ENCODE measurements at regions not wholly inside any gene's neighbourhood (a gene's known extent, or its start where the extent isn't known, plus 50 kb on each side); places are given as distances from the start of the nearest gene placed in this dataset.
"Not testable (repeated sequence)": the region's sequence is repeated elsewhere in the genome, so short reads cannot be mapped to it uniquely, and the experiment has no call there.

DNA sequence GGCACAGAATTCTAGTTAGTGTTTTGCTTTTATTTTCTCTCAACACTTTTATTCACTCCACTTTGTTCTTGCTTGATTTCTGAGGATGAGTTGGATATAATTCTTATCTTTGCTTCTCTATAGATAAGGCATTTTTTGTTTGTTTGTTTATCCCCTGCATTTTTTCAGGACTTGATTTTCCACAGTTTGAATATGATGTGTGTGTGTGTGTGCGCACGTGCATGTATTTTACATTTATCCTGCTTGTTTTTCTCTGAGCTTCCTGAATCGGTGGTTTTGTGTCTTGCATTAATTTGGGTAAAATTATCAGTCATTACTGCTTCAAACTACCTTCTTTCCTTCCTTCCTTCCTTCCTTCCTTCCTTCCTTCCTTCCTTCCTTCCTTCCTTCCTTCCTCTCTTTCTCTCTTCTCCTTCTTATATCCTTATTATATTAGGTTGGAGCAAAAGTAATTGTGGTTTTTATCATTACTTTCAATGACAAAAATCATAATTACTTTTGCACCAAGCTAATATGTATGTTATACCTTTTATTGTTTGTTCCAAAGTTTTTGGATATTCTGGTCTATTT, 679.9 kb upstream of the RAG2 start:
- DNase-seq = no peak

GRCh38 chr11:37264783-37265182, 666.7 kb upstream of the RAG2 start:
- DNase-seq = peak; percentile 9

GRCh38 chr11:37264060-37264459, 666.0 kb upstream of the RAG2 start:
- DNase-seq = no peak

DNA sequence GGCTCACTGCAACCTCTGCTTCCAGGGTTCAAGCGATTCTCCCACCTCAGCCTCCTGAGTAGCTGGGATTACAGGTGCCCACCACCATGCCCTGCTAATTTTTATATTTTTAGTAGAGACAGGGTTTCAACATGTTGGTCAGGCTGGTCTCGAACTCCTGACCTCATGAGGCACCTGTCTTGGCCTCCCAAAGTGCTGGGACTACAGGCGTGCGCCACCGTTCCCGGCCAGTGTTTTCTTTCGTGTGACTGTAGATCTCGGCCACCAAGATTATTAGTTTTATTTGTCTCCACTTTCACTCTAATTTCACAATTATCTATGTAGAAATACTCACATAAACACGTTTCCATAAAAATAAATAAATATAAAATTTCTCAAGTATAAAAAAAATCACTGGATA, 665.4 kb upstream of the RAG2 start:
- not testable (repeated sequence) for DNase-seq

GRCh38 chr11:37259734-37260133, 661.7 kb upstream of the RAG2 start:
- DNase-seq = no peak

DNA sequence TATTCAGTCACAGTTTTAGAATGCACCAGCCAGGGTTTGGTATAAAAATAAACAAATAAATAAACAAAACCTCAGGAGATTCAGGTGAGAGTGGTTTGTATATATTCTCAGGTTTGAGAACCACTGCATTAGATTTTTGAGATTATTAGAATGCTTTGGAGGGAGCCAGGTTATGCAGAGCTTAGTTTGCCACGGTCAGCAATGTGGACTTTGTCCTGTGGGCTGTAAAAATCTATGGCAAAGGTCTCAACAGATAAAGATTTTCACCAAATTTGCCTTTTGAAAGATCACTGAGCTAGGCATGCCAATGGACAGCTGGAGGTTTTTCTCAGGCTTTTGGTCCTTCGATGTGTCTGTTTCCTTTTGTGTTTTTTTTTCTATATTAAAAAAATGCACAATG, 650.1 kb upstream of the RAG2 start:
- no peak for DNase-seq

- DNase-seq = not testable (repeated sequence)
Measured at GRCh38 chr11:37246092-37246491, 648.1 kb upstream of the RAG2 start.

DNA sequence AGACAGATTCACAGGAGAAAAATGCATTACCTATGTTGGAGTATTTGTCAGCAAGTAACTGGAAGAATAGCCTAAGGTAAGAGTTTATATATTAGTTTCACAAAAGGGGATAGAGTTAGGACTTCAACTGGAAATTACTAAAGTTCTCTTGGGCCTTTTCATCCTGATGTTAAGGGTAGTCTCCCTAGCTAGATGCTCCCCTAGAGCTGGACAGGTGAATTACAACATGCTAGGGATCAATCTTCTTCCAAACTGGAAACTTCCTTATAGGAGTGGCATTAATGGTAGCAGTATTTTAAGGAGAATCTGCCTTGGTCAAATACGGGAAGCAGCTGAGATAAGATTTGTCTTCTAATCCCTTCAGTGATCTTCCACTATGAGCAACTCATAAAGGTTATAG, 632.8 kb upstream of the RAG2 start:
- DNase-seq = no peak

DNA sequence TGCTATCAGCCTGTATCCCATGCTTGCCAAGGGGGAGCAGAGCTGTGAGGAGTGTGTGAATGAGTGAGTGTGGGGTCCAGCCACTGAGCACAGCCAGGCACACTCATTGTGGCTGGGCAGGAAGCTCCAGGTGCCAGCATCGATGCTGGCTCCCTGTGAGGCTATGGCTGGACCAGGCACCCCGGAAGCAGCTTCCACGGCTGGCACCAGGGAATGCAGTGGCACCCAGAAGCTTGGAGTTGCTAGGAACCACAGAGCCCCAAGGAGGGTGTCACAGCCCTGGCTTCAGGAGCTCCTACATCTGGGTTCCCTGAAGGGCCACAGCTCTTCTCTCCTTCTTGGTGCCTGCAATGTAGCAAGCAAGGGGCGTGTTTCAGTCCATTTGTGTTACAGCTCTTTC, 625.9 kb upstream of the RAG2 start:
- DNase-seq = no peak

DNA sequence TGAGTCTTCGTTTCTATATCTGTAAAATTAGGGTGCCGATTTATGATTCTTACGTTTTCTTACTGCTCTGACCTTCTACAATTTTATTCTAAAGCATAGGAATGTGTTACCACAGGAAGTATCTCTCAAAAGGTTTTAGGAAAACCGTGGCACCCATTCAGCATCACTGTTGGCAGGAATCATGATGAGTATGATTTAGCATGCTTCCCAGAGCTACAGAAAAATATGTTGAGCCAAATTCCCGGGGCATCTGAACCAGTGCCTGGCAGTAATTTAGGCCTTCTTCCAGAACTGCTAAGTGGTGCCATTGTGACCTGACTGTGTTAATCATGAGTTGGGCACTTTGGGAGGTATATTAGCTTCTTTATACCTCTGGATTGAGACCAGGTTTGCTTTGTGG, 605.0 kb upstream of the RAG2 start:
- no peak for DNase-seq

GRCh38 chr11:37199082-37199481, 601.0 kb upstream of the RAG2 start:
- no peak for DNase-seq

GRCh38 chr11:37184326-37184725, 586.3 kb upstream of the RAG2 start:
- DNase-seq = no peak

GRCh38 chr11:37182031-37182430, 584.0 kb upstream of the RAG2 start:
- DNase-seq = no peak

DNA sequence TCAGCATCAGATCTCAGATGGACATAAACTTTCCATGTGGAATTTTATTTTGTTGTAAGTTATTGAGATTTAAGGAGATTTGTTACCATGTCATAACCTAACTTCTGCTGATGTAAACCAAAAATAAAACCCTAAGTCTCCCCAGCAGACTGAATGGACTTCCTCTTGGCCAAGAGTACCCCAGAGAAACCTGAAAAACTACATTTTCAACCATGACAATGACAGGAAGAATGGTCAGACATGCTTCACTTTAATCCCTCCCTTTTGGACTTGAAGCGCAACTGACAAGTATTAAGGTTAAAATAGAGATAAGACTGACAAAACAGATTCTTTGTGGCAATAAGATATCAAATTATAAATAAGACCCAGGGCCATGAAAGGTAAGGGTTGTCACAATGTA, 579.7 kb upstream of the RAG2 start:
- no peak for DNase-seq

DNA sequence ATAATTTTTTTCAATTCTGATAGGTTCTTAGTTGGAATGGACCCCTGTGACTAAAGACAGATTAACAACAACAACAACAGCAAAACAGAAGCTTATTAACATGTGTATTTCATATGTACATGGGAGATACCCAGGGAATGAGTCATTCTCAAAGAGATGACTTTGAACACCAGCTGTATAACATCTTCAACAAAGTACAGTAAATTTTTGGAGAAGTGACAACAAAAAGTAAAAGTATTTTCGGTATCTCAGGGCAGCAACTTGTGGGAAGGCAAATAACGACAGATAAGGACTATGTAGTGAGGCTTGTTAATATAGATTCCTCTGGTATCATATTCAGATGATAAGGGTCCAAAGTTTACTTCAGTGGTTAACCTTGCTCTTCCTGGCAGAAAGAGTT, 573.4 kb upstream of the RAG2 start:
- DNase-seq = peak; percentile 13

- DNase-seq = no peak
Measured at GRCh38 chr11:37170311-37170710, 572.3 kb upstream of the RAG2 start.

GRCh38 chr11:37145434-37145833, 547.4 kb upstream of the RAG2 start:
- DNase-seq = not testable (repeated sequence)

- no peak for DNase-seq
Measured at GRCh38 chr11:37142591-37142990, 544.6 kb upstream of the RAG2 start.

DNA sequence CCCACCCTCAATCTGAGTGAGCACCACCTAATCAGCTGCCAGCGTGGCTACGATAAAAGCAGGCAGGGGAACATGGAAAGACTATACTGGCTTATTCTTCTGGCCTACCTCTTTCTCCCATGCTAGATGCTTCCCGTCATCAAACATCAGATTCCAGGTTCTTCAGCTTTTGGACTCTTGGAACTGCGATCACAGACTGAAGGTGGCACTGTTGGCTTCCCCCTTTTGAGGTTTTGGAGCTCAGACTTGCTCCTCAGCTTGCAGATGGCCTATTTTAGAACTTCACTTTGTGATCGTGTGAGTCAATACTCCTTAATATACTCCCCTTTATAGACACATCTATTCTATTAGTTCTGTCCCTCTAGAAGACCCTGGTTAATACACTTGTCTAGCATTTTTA, 543.7 kb upstream of the RAG2 start:
- DNase-seq = no peak

DNA sequence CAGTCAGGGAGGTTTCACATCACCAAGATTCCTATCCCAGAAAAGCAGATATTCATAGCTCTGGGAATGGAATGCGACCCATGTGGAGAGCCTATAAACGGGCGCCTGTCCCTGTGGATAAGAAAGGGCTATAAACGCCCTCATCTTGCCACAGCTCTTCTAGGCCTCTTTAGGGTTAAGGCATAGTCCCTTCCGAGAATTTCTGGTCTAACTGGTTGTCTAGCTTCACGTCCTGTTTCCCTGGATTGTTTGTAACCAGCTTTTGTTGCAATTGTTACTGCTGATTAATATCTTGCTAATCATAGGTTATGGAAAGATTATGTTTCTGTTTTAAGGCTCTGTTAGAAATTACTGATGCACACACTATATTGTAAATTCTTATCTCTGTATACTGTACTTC, 537.6 kb upstream of the RAG2 start:
- DNase-seq = not testable (repeated sequence)

- DNase-seq = no peak
Measured at GRCh38 chr11:37134637-37135036, 536.6 kb upstream of the RAG2 start.

DNA sequence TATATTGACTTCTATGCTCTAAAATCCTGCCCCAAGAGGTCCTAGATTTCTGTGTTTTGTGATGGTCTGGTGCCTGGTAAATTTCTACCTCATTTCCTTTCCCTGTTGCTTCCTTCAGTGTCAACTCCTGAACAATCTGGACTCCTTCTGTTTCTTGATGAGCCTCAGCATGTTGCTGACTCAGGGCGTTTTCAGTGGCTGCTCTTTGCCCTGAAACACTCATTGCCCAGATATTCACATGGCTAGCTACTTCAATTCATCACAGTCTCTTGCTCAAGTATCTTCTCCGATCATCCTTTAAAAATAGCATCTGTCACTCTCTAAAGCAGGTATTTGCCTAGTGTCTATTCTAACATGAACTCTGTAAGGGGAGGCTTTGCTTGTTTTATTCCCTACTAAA, 526.3 kb upstream of the RAG2 start:
- peak; percentile 41 for DNase-seq

- no peak for DNase-seq
Measured at GRCh38 chr11:37115963-37116362, 517.9 kb upstream of the RAG2 start.

GRCh38 chr11:37110385-37110784, 512.3 kb upstream of the RAG2 start:
- DNase-seq = no peak

DNA sequence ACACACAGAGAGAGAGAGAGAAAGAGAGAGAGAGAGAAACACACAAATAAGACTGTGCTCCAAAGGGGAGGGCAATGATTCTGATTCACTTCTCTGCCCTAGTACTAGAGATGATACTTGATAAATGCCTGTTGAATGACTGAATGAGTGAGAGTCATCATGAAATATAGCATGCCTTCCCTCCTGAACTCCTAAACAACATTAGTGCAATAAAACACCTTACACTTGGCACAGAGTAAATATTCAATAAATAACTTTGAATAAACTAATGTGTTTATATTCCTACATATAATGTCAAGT, 511.2 kb upstream of the RAG2 start:
- peak; percentile 38 for DNase-seq

Measured in fibroblast of skin of abdomen (primary cell).